Astrocyte of the hippocampus (primary cell): ENCODE measurements at regions not wholly inside any gene's neighbourhood (a gene's known extent, or its start where the extent isn't known, plus 50 kb on each side); places are given as distances from the start of the nearest gene placed in this dataset.
"Not testable (repeated sequence)": the region's sequence is repeated elsewhere in the genome, so short reads cannot be mapped to it uniquely, and the experiment has no call there.

Experiments used
- DNase-seq: peaks from one replicate; pipeline ENCODE4 v3.0.0; 2011; ENCODE audit warnings: low read depth, low spot score

- DNase-seq, result no peak
These were observed 58.3 kb downstream of the C11orf87 start for GRCh38 chr11:109480251-109480650.

- DNase-seq, result no peak
These were observed 64.1 kb downstream of the C11orf87 start for GRCh38 chr11:109486129-109486528.

- DNase-seq, result peak; percentile 27
These were observed 69.1 kb downstream of the C11orf87 start for GRCh38 chr11:109490953-109491635.

- DNase-seq, result no peak
These were observed 84.1 kb downstream of the C11orf87 start for GRCh38 chr11:109506115-109506514.

- DNase-seq, result no peak
These were observed 85.3 kb downstream of the C11orf87 start for GRCh38 chr11:109507331-109507730.

GRCh38 chr11:109507836-109508561 lies 86.0 kb downstream of the C11orf87 start:
- no peak for DNase-seq

- no peak for DNase-seq
These were observed 87.0 kb downstream of the C11orf87 start for GRCh38 chr11:109508943-109509342.

- DNase-seq, result no peak
These were observed 88.3 kb downstream of the C11orf87 start for GRCh38 chr11:109510316-109510715.

- no peak for DNase-seq
These were observed 89.6 kb downstream of the C11orf87 start for GRCh38 chr11:109511598-109511997.

- no peak for DNase-seq
These were observed 90.3 kb downstream of the C11orf87 start for GRCh38 chr11:109512249-109512648.

GRCh38 chr11:109512680-109513079 lies 90.7 kb downstream of the C11orf87 start:
- DNase-seq, result no peak

GRCh38 chr11:109514313-109515018 lies 92.5 kb downstream of the C11orf87 start:
- no peak for DNase-seq

GRCh38 chr11:109519253-109519652 lies 97.3 kb downstream of the C11orf87 start:
- DNase-seq, result no peak

- no peak for DNase-seq
These were observed 99.6 kb downstream of the C11orf87 start for GRCh38 chr11:109521571-109522086.

GRCh38 chr11:109522116-109522755 lies 100.2 kb downstream of the C11orf87 start:
- no peak for DNase-seq

GRCh38 chr11:109525636-109526035 lies 103.6 kb downstream of the C11orf87 start:
- not testable (repeated sequence) for DNase-seq

- no peak for DNase-seq
These were observed 104.1 kb downstream of the C11orf87 start for GRCh38 chr11:109526061-109526460.

- DNase-seq, result no peak
These were observed 104.9 kb downstream of the C11orf87 start for GRCh38 chr11:109526931-109527330.

- peak; percentile 4 for DNase-seq
These were observed 105.5 kb downstream of the C11orf87 start for GRCh38 chr11:109527496-109527895.

- peak; percentile 80 for DNase-seq
These were observed 125.5 kb downstream of the C11orf87 start for GRCh38 chr11:109547356-109548027.

GRCh38 chr11:109552376-109552775 lies 130.4 kb downstream of the C11orf87 start:
- DNase-seq, result no peak
